BLaER1 treated with 17β-estradiol and CSF1 and Interleukin-3, amounts not matched to agents 10 nM and 100 nM (cell line): ENCODE measurements at regions not wholly inside any gene's neighbourhood (a gene's known extent, or its start where the extent isn't known, plus 50 kb on each side); places are given as distances from the start of the nearest gene placed in this dataset.

Experiments used
- H3K27ac ChIP-seq, 11 experiments: shearing (Covaris generic); formaldehyde crosslinking; 2 replicates each; pipeline ENCODE4 v1.8.1; 2022
- H3K27me3 ChIP-seq, 11 experiments: shearing (Covaris generic); formaldehyde crosslinking; 2 replicates each; pipeline ENCODE4 v1.8.1; 2022
- H3K36me3 ChIP-seq, 11 experiments: shearing (Covaris generic); formaldehyde crosslinking; 2 replicates each; pipeline ENCODE4 v1.8.1; 2022
- H3K4me1 ChIP-seq, 10 experiments: shearing (Covaris generic); formaldehyde crosslinking; 2 replicates each; pipeline ENCODE4 v1.8.1; 2022
- H3K4me2 ChIP-seq, 11 experiments: shearing (Covaris generic); formaldehyde crosslinking; 2 replicates each; pipeline ENCODE4 v1.8.1; 2022
- H3K4me3 ChIP-seq, 10 experiments: shearing (Covaris generic); formaldehyde crosslinking; 2 replicates each; pipeline ENCODE4 v1.8.1; 2022
- H3K9ac ChIP-seq, 11 experiments: shearing (Covaris generic); formaldehyde crosslinking; 2 replicates each; pipeline ENCODE4 v1.8.1; 2022
- H3K9me3 ChIP-seq, 11 experiments: shearing (Covaris generic); formaldehyde crosslinking; replicated peaks in 1 of 11; 2 replicates each; pipeline ENCODE4 v1.8.1; 2022
- H4K20me1 ChIP-seq, 11 experiments: shearing (Covaris generic); formaldehyde crosslinking; 2 replicates each; pipeline ENCODE4 v1.8.1; 2022
- Cebpa-rat ChIP-seq, 11 experiments: shearing (Covaris generic); IDR thresholded peaks; 2 replicates each; pipeline ENCODE4 v1.8.1; 2022

DNA sequence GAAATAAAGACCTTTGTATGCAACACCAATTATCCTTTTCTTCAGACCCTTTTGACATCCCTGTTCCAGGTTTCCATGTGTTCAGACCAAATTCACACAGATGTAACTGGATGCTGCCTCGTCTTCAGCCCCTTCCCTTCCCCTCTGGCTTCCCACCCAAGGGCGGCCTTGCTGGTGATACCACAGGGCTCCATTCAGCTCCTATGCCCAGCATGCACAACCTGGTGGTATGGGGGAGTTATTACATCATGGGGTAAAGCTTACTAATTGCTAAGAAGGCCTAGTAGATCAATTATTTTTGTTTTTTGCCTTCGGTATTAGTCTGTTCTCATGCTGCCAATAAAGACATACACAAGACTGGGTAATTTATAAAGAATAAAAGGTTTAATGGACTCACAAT lies 317.0 kb upstream of the CXXC4 start:
- H3K27ac ChIP-seq = no peak overlapping the region
- TF ChIP-seq Cebpa-rat (IDR thresholded peaks at IDR 0.05) = no peak
- no peaks in the 10 kb centered on the region for H4K20me1 ChIP-seq
- H3K9ac ChIP-seq = no peak overlapping the region
- no peaks in the 10 kb centered on the region for H3K27me3 ChIP-seq
- peaks cover 0 to 14% (median 0%) of the 10 kb centered on the region in 10 experiments; a peak in 3 of 20 replicates for H3K4me1 ChIP-seq
- H3K4me3 ChIP-seq = no peak overlapping the region
- H3K9me3 ChIP-seq = no peaks in the 10 kb centered on the region
- no peaks in the 10 kb centered on the region for H3K36me3 ChIP-seq
- H3K4me2 ChIP-seq = no peak overlapping the region

GRCh38 chr4:104815665-104816064 lies 321.0 kb upstream of the CXXC4 start:
- Histone ChIP-seq H3K4me3 (no peak overlapping the region), H3K36me3 (no peaks in the 10 kb centered on the region), H3K27me3 (no peaks in the 10 kb centered on the region), H3K4me2 (no peak overlapping the region), H3K4me1 (0 out of 20 replicates have a peak, but pooled peaks cover 0 to 7% (median 0%) of the 10 kb centered on the region in 10 experiments), H3K9me3 (no peaks in the 10 kb centered on the region), H4K20me1 (no peaks in the 10 kb centered on the region), H3K27ac (no peak overlapping the region), H3K9ac (no peak overlapping the region)
- no peak for TF ChIP-seq Cebpa-rat (IDR thresholded peaks at IDR 0.05)

DNA sequence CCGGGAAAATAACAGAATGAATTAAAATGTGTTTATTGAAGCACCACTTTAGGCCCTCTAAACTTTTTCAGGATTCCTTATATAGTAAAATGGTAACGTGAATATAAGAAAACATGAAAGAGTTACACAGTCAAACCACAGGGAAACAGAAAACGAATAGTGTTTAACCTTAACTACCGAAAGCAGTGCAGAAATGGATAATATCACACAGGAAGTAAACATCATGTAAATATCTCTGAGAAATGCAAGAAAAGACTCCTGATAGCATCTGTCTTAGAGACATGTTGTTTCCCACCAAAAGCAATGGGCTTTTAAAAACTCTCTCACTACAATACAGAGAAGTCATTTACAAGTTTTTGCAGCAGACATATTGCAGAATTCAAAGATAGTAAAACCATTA lies 323.9 kb upstream of the CXXC4 start:
- no peak for TF ChIP-seq Cebpa-rat (IDR thresholded peaks at IDR 0.05)
- no peak overlapping the region for H3K9ac ChIP-seq
- no peaks in the 10 kb centered on the region for H4K20me1 ChIP-seq
- no peaks in the 10 kb centered on the region for H3K36me3 ChIP-seq
- no peak overlapping the region for H3K4me2 ChIP-seq
- H3K27ac ChIP-seq = no peak overlapping the region
- 0 out of 20 replicates have a peak, but pooled peaks cover 0 to 7% (median 0%) of the 10 kb centered on the region in 10 experiments for H3K4me1 ChIP-seq
- no peak overlapping the region for H3K4me3 ChIP-seq
- no peaks in the 10 kb centered on the region for H3K27me3 ChIP-seq
- no peaks in the 10 kb centered on the region for H3K9me3 ChIP-seq

- Histone ChIP-seq H3K9me3 (no peaks in the 10 kb centered on the region), H3K4me1 (no peaks in the 10 kb centered on the region), H3K27me3 (no peaks in the 10 kb centered on the region), H4K20me1 (no peaks in the 10 kb centered on the region), H3K4me3 (no peak overlapping the region), H3K9ac (no peak overlapping the region), H3K27ac (no peak overlapping the region), H3K4me2 (no peak overlapping the region), H3K36me3 (no peaks in the 10 kb centered on the region)
- TF ChIP-seq Cebpa-rat (IDR thresholded peaks at IDR 0.05) = no peak
These were observed 320.5 kb upstream of the TET2 start for GRCh38 chr4:104826171-104826570.

- no peaks in the 10 kb centered on the region for H3K36me3 ChIP-seq
- no peak overlapping the region for H3K9ac ChIP-seq
- H3K4me1 ChIP-seq = no peaks in the 10 kb centered on the region
- no peak overlapping the region for H3K27ac ChIP-seq
- no peaks in the 10 kb centered on the region for H3K27me3 ChIP-seq
- H4K20me1 ChIP-seq = no peaks in the 10 kb centered on the region
- TF ChIP-seq Cebpa-rat (IDR thresholded peaks at IDR 0.05) = no peak
- H3K9me3 ChIP-seq = no peaks in the 10 kb centered on the region
- H3K4me3 ChIP-seq = no peak overlapping the region
- no peak overlapping the region for H3K4me2 ChIP-seq
These were observed 316.9 kb upstream of the TET2 start for GRCh38 chr4:104829761-104830160.

GRCh38 chr4:104848597-104849225 lies 298.0 kb upstream of the TET2 start:
- Histone ChIP-seq H3K27me3 (no peaks in the 10 kb centered on the region), H4K20me1 (no peaks in the 10 kb centered on the region), H3K4me3 (no peak overlapping the region), H3K9me3 (no peaks in the 10 kb centered on the region), H3K4me1 (no peaks in the 10 kb centered on the region), H3K4me2 (no peak overlapping the region), H3K9ac (no peak overlapping the region), H3K36me3 (no peaks in the 10 kb centered on the region), H3K27ac (no peak overlapping the region)
- TF ChIP-seq Cebpa-rat (IDR thresholded peaks at IDR 0.05) = no peak

- H3K27me3 ChIP-seq = no peaks in the 10 kb centered on the region
- H3K4me3 ChIP-seq = no peak overlapping the region
- H3K36me3 ChIP-seq = no peaks in the 10 kb centered on the region
- no peak for TF ChIP-seq Cebpa-rat (IDR thresholded peaks at IDR 0.05)
- peaks cover 0 to 17% (median 0%) of the 10 kb centered on the region in 10 experiments; a peak in 4 of 20 replicates for H3K4me1 ChIP-seq
- H3K27ac ChIP-seq = no peak overlapping the region
- no peaks in the 10 kb centered on the region for H4K20me1 ChIP-seq
- peaks cover 14 to 19% (median 16%) of the 10 kb centered on the region in 11 experiments for H3K9me3 ChIP-seq
- H3K4me2 ChIP-seq = no peak overlapping the region
- H3K9ac ChIP-seq = no peak overlapping the region
These were observed 287.0 kb upstream of the TET2 start for GRCh38 chr4:104859601-104860237.

DNA sequence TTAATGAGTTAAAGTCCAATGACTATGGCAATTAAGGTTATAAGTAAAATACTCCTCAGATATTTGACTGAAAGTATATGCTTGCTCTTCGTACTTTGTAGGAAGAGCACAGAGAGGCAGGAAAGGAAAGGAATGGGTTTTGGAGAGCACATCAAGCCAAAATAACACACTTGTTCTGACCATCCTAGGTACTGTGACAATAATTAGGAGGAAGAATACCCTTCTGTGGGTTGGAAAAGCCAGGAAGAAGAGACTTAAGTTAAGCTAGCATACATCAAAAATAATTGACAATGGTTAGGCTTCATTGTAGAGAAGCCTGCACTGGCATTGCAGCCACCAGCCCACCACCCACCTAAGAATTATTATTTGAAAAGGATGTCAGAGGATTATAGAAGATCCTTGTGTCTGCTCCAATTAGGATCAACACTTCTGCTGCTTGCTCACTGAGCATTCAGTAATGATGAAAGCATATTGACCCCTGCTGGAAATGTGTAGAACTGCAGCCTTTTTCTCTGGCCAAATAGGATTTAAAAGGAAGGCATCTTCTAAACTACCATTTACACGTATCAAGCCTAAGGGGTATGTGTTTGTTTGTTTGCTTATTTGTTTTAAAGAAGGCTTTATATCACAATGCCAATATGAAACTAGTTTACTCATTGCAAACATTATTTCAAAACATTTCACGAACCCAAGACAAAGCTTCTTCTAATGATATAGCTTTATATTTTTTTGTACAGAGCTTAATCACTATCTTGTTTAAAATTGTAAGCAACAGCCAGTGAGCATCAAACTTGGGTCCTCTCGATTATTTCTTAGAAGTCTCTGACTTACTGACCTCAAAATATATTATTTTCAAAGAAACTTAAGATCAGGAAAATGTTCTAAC lies 286.2 kb upstream of the TET2 start:
- Histone ChIP-seq H3K4me2 (no peak overlapping the region), H3K9me3 (peaks cover 14 to 19% (median 16%) of the 10 kb centered on the region in 11 experiments), H3K27me3 (no peaks in the 10 kb centered on the region), H3K36me3 (no peaks in the 10 kb centered on the region), H3K9ac (no peak overlapping the region), H3K27ac (no peak overlapping the region), H3K4me3 (no peak overlapping the region), H3K4me1 (peaks cover 0 to 17% (median 0%) of the 10 kb centered on the region in 10 experiments; a peak in 4 of 20 replicates), H4K20me1 (no peaks in the 10 kb centered on the region)
- TF ChIP-seq Cebpa-rat (IDR thresholded peaks at IDR 0.05) = no peak

DNA sequence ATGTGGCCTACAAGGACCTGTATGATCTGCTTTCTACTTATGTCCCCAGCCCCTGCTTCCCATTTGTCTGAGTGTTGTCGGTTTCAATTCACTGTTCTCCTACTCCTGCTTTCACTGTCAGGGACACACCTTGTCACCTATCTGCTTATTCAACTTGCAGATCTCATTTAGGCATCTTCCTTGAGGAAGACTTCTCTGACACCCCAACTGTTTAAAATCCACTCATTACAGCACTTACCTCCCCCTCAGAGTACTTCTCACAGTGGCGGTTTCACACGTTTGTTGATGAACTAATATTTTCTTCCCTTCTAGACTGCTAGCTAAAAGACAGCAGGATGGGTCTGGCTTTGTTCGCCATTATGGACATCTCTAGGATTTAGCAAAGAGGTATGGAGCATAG lies 279.9 kb upstream of the TET2 start:
- Histone ChIP-seq H3K9me3 (peaks cover 14 to 19% (median 15%) of the 10 kb centered on the region in 11 experiments), H3K4me3 (no peak overlapping the region), H3K4me1 (peaks cover 0 to 31% (median 2%) of the 10 kb centered on the region in 10 experiments; a peak in 9 of 20 replicates), H3K4me2 (no peak overlapping the region), H3K27me3 (no peaks in the 10 kb centered on the region), H3K36me3 (no peaks in the 10 kb centered on the region), H3K27ac (no peak overlapping the region), H4K20me1 (no peaks in the 10 kb centered on the region), H3K9ac (no peak overlapping the region)
- no peak for TF ChIP-seq Cebpa-rat (IDR thresholded peaks at IDR 0.05)
